Forelimb muscle (tissue), 1 donor: ENCODE measurements at regions not wholly inside any gene's neighbourhood (a gene's known extent, or its start where the extent isn't known, plus 50 kb on each side); places are given as distances from the start of the nearest gene placed in this dataset.
"Not testable (repeated sequence)": the region's sequence is repeated elsewhere in the genome, so short reads cannot be mapped to it uniquely, and the experiment has no call there.

Experiments
- DNase-seq: peaks from one replicate; pipeline ENCODE4 v3.0.0-alpha.2; 2013; ENCODE audit warnings: low read depth

DNA sequence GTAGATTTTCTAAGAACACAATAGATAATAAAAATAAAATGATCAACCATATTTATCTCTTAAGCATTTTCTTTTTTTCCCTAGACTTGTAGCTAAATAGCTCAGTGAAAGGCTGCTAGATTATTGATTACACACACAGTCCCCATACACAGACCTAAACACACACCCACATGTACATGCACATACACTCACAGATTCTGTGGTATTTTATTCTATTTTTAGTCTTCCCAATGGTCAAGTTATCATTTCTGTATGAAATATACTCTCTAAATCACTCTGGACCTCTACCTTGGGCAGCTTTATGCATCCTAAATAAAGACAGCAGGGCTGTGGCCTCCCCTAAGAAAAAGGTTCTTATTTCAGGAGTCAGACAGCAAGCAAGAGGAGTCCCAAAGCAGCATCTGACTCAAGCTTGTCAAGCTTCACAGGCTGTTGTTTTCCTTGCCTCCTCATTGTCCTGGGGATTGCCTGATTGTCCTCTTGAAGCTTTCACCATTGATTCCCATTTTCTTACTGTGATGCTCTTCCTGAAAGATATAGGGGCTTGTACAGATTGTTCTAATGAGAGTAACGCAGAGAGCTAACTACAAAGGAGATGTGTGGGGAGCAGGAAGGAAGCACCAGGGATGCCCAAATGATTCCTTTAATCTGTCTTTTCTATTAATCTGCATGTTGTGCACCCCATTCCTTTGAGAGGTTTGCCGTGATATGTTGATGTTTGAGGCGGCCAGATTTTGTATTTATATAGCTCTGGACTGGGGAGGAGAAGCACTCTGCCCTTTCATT, 986.5 kb downstream of the PCDH17 start:
- DNase-seq: no peak

DNA sequence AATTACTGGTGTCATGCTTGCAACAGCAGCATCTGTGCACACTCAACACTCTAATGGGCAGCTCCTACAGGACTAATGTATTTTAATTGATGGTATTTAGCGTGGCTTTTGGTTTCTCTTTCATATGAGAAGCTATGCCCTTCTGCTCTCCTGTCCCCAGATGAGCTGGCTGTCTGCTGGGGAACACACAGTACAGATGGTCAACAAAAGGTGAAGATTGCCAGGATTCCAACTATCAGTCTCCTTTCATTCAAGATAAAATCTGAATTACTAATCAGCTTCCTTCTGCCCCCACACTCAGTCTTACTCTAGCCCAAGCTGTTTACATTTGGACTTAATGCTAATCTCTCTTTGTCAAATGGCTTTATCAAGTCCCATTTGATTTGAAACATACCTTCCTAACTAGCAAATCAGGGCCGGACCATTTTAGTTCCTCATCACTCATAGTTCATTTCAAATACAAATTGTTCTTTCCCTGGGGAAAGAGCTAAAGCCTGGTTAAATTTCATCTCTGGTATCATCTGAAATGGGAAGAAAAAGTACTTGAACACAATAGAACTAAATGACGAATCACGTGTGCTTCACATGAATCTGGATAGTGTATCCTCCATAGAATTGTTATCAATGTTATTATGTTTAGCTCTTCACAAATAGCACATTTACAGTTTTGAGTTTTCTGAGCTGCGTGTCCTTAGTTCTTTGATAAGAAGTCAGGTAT, 988.0 kb downstream of the PCDH17 start:
- DNase-seq: no peak

DNA sequence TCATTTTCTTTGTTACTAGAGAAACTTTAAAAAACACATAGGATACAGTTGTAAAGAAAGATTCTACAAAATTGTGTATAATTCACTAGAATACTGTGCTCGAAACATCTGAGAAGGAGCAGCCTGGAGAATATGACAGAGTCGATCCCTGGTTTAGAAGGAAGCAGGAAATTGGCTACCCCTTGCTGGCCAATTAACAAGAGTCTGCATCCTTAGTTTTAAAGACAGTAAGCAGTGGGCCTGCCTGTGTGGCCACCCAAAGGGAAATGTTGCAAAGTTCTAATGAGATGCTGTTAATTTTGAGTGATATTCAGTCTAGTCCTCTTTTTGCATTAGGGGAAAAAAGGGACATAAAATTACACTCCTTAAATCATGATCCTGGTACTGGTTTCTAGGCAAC, 988.6 kb downstream of the PCDH17 start:
- DNase-seq: no peak

DNA sequence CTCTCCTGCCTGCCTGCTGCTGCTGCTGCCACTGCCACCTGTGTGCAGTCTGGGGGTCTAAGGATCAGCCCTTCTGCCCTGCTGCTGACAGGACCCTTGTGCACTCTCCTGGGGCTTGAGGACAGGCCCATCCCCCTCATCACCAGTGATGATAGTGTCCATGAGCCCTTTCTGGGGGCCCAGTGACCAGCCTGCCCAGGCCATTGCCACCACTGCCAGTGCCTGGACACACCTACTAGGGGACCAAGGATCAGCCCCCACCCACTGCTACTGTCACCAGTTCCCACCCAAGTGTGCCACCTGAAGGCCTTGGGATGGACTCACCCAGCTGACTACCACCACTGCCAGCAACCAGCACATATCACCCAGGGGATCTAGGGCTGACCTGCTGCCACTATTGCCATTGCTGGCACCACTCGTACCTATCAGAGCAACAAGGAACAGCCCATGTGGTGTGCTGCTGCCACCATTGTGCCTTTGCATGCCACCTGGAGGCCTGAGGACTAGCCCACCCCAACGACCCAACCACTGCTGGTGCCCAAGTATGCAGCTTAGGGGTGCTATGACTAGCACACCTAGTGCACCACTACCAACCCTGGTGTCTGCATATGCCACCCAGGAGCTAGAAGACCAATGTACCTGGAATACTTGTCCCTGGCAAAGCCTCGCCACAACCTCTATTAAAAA, 994.3 kb downstream of the PCDH17 start:
- DNase-seq: no peak

DNA sequence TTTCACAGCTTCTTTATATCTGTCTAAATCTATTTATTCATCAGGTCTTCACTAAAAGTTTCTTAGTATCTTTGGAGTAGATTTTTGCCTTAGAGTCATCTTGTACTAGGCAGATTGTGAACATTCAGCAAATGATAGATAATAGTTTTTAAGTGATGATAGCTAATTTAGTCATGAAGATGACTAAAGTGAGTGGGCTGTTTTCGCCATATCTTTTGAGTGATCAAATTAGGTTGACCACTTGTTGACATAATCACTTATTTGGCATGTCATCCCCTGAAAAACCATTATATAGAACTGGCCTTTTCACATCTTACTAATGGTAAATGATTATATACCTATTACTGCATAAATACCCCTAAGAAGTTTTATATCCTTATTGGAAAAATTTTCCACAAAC, 999.2 kb downstream of the PCDH17 start:
- no peak for DNase-seq

DNA sequence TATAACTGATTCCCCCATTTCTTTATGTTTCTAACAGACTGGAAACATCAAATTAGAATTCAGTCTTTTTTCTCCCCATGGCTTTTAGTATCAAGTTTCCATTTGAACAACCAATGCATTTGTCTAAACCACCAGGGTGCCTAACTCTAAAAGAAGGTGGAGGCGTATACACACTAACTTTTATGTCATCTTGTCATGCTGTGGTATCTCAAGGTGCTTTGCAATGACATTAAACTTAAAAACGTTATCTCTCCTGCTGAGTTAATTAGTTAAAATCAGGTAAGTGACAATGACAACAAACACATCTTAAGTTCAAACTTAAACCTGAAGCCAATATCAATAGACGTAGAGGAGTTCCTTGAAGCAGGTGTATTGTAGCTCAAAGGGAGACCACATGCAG, 1001.7 kb downstream of the PCDH17 start:
- DNase-seq: no peak

DNA sequence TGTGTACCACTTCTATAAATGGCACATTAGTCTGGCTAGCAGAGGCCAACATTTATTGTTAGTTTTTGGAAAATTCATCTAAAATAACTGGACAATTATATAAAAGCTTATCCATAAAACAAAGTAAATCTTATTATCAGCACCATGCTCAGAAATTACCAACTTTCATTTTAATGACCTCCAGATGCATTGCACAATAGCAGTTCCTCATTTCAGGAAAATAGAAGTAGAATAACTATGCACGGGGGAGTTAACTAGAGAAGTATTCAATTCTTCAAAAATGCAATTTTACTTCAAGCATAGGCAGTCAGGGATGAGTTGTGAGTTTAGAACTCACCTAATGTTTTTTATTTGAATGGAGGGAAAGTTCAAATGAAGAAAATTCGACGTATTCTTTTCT, 1023.5 kb downstream of the PCDH17 start:
- peak; percentile 46 for DNase-seq

DNA sequence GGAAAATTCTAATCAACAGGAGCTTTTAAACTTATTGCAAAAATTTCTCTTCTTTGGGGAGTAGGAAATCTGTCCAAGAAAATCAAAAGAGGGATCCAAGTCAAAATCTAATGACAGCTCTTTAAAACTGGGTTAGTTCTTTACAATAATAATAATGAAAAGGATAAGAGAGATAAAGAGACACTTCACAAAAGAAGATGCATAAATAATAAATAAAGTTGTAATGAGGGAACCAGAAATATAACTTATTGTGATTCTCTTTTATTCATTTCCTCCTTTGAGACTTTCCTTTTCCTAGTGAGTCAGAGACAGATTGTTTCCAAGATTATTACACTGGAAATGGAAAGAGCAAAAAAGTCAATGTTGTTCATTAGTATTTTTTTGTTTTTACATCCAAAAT, 1029.3 kb downstream of the PCDH17 start:
- DNase-seq: no peak

DNA sequence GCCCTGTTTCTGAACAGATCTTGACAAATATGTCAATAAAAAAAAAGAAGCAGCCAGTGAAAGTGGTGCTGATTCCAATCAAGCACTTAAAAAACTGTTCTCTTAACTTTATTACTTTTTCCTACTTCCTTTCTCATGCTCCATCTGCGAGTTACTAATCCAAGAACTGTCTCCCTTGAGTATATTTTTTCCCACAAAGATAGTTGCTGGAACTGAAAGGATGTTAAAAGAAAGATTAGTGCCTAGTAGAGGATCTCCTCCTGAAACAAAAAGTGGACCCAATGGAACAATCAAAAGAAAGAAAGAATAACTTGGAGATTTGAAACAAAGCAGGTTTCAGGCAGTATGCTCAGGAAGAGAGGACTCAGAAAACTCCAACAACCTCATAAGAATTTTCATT, 1034.8 kb downstream of the PCDH17 start:
- DNase-seq: peak; percentile 60

DNA sequence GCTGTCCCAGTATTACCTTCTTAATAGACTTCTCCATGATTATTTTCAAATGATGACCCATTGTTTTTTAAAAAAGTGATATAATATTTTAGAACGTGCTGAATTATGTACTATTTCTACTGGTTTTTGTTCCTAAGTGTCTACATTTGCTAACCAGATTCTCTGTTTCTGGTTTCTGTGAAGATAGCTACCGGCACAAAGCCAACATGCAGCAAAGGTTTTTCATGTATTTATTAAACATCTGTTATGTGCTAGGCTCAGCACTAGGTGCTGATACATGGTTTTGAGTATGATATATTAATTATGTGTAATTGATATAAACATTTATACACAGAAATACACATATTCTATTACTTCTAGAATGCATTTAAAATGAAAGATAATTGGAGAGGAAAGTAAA, 1035.6 kb downstream of the PCDH17 start:
- DNase-seq: no peak

DNA sequence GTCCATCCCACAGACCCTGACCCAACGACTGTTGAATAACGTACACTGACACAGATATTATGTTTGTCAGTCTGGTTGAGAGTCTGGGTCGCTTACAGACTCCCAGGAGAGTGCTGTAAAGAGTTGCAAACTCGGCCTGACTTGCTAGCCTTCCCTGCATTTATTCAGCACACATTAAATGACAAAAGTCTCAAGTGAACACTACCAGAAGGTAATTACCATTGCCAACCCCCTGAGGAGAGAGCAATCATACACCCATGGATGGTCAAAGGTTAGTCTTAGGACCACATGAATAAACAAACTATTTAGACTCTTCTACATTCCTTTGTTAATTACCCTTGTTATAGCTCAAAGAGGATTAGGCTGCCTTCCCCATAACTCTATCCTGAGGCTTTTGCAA, 1048.6 kb downstream of the PCDH17 start:
- DNase-seq: no peak

DNA sequence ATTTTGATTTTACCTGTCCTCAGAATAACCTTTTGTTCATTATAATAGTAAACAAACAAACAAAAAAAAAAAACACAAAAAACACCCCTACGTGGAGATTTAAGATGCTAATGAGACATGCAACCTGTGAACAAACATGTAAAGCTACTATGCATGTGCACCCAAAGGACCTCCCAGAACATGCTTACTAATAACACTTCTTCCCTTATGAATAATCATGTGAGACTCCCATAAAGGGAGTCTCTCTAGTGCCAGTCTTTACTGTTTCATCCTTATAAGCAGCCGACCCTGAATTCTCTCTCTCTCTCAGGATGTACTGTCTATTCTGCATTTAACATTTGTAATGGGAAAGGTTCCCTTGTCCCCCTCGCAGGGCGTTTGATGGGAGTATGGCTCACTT, 1051.1 kb downstream of the PCDH17 start:
- DNase-seq: no peak

DNA sequence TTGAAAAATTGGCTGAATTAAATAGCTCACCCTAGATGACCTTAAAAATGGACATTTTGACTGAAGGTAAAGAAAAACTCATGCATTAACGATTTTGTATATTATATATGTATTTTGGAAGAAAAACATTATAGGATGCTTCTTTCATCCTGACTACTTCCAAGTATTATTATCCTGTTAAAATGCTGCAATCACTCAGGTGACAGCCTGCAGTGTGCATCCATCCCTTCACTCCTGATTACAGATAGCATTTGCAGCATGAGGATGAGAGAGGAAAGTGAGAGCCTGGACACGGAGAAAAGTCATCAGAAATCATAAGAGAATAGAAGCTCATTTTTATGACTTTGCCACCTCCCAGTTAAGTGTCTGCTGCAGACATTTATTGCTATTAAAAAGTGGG, 1055.6 kb downstream of the PCDH17 start:
- DNase-seq: no peak

DNA sequence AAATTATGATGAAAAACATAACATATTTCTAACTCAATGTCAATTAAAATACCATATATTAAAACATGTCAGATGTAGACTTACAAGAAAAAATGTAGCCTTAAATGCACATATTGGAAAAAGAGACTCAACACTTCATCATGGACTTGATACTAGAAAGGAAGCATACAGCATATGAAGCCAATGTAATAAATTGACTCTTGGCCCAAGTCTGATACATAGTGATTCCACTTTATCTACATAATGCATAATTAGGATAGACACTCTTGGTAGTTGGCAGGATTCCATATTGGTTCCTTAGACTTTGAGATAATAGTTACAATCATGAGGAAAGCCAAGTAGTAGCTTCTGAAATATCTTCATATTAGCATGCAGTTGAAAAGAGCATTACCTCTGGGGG, 1067.0 kb downstream of the PCDH17 start:
- no peak for DNase-seq

DNA sequence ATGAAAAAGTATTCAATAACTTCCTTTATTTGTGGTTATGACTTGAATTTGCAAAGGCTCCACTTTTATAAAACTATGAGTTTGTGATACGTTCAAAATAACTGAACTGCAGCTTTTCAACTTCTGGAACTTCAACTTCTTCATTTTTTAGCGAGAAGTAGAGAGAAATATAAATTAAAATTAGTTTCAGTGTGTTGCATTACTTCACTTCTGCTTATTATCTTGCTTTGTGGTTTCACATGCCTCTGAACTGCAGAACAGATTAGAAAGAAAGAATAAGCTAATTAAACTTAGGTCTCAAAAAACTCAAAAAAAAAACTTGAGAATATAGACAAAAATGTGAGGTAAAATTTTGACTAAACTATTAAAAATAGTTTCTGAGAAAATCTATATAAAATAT, 1073.4 kb downstream of the PCDH17 start:
- no peak for DNase-seq

DNA sequence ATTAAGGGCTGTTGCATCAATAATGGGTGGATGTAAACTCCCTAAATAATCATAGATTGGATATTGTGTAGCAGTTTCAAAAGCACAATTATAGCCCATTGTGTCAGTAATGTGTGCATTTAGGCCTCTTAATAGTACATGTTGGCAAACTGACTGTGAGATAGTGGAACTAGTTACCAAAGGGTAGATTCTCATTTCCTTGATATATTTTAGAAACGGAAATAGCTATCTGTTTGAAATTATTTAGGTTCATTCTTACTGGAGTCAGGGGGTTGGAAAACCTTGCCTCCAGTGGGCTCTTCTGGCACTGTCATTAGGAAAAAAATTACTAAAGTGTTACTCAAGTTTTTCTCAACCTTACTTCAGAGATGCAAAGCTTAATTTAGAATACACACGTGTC, 1074.9 kb downstream of the PCDH17 start:
- DNase-seq: no peak

DNA sequence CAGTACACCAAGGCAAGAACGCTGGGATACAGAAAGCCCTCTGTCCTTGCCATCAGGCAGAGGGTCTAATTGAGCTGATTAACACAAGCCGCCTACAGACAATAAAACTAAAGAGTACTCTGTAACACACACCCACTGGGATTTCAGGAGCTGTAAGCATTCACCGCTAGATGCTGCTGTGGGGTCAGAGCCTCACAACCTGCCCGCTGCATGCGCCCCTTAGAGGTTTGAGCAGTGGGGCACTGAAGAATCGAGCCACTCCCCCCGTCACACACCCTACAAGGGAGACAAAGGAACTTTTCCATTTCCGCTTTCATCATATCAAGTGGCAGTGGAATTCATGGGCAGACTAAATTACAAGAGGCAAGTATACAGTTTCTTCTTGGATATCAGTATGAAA, 1080.6 kb downstream of the PCDH17 start:
- DNase-seq: no peak

DNA sequence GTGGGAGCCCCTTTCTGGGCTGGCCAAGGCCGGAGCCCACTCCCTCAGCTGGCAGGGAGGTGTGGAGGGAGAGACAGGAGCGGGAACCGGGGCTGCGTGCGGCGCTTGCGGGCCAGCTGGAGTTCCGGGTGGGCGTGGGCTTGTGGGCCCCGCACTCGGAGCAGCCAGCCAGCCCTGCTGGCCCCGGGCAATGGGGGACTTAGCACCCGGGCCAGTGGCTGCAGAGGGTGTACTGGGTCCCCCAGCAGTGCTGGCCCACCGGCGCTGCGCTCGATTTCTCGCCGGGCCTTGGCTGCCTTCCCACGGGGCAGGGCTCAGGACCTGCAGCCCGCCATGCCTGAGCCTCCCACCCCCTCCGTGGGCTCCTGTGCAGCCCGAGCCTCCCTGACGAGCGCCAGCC, 1082.5 kb downstream of the PCDH17 start:
- not testable (repeated sequence) for DNase-seq

DNA sequence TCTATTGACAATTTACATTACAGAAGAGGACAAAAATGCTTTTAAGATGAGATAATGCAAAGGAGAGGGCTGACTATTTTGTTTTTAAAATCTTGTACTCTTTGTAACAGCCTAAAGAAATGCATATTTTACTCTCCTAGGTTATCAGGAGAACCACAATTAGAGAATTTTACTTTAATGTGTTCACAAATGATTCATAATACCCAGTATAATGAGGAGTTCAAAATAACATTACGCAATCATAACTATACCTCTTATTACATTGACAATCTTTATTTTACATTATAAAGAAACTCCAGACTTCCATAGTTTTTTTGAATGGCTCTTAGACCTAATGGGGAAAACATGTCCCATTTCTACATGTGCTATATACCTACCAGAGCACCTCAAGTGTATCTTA, 1089.7 kb downstream of the PCDH17 start:
- DNase-seq: no peak

DNA sequence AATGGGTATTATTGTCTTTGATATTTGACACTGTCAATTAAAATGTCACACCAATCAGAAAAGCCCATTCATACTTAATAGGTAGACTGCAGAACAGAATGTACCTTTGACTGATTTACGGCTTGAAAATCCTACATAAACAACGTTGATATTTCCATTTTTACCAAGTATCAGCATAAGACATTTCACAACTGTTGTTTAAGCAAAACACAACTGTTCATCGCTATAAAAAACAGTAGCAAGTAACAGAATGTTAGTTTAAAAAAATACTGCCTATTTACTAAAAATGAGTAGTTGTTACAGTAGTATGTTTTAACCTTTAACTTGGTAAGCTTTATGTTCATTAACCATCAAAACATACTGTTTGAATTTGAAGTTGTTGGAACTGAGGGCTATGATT, 1096.6 kb downstream of the PCDH17 start:
- no peak for DNase-seq

DNA sequence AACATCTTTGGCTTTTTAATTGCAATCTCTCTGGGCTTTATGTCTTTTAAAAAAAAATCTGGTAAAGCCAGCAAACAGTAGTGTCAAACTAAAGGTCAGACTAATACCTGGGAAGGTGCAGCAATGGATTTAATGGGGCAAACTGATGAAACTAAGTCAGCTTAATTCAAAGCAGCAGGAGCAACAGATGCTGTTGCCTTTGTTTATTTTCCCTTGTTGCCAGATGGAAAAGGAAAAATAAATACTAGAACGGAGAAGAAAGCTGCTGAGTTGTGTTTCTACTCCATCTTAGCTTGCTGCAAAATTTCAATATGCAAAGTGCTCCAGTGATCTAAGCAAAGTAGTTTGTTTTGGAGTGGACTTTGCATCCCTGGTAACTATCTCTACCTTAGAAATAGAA, 1097.8 kb downstream of the PCDH17 start:
- DNase-seq: no peak

DNA sequence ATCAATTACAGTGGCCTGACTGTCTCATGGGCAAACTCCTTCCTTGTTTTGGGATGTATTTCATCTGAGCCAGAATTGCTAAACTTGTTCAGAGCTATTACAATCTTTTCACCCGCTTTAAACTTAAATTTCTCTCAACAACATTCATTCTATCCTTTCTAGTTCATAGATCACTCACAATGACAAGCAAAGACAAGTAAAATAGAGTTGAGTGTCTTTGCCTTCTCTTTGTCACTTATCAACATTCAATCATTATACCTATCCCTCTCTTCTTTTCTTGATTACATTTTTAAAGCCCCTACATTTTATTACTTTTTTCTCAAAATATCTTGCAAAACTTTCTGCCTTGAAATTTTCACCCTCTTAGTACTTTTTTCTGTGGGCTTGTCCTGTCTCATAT, 1113.1 kb downstream of the PCDH17 start:
- DNase-seq: no peak

DNA sequence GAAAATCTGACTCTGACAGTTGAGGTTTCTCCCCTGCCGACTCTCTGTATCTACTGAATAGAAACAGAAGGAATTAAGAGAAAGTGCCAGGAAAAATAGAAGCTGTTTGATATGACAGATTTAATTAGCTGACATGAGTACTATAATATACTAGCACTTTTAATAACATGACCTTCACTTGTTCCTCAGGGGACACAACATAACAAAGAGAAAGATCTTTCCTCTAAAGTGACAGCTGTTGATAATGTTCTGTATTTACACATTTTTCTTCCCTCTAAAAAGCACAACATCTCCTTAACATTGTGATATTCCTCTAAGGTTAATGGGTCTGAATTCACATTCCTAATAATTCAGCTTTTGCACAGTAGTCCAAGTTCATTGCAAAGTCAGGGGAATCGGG, 1136.0 kb downstream of the PCDH17 start:
- no peak for DNase-seq
